Kidney tubule cell (primary cell): ENCODE measurements at regions not wholly inside any gene's neighbourhood (a gene's known extent, or its start where the extent isn't known, plus 50 kb on each side); places are given as distances from the start of the nearest gene placed in this dataset.

ENCODE experiments used
- DNase-seq: peaks from one replicate; pipeline ENCODE4 v3.0.0-alpha.2; 2018; ENCODE audit warnings: low spot score

- no peak for DNase-seq
Observed at GRCh38 chr5:158482125-158482524, 617.6 kb downstream of the EBF1 start.

GRCh38 chr5:158478139-158478538, 619.2 kb upstream of the CLINT1 start:
- DNase-seq = no peak

- DNase-seq = no peak
Observed at GRCh38 chr5:158477214-158477613, 618.3 kb upstream of the CLINT1 start.

GRCh38 chr5:158473016-158473635, 614.2 kb upstream of the CLINT1 start:
- DNase-seq = no peak

GRCh38 chr5:158471535-158471924, 612.6 kb upstream of the CLINT1 start:
- no peak for DNase-seq

GRCh38 chr5:158470764-158471534, 612.0 kb upstream of the CLINT1 start:
- no peak for DNase-seq

GRCh38 chr5:158468444-158468843, 609.5 kb upstream of the CLINT1 start:
- peak; percentile 59 for DNase-seq

- no peak for DNase-seq
Observed at GRCh38 chr5:158466191-158466590, 607.2 kb upstream of the CLINT1 start.

- no peak for DNase-seq
Observed at GRCh38 chr5:158465086-158465972, 606.4 kb upstream of the CLINT1 start.

- DNase-seq = no peak
Observed at GRCh38 chr5:158464383-158464782, 605.4 kb upstream of the CLINT1 start.

- DNase-seq = no peak
Observed at GRCh38 chr5:158463938-158464337, 605.0 kb upstream of the CLINT1 start.

GRCh38 chr5:158463188-158463587, 604.2 kb upstream of the CLINT1 start:
- peak; percentile 50 for DNase-seq

GRCh38 chr5:158462349-158463114, 603.6 kb upstream of the CLINT1 start:
- no peak for DNase-seq

GRCh38 chr5:158461240-158461854, 602.4 kb upstream of the CLINT1 start:
- no peak for DNase-seq

- DNase-seq = no peak
Observed at GRCh38 chr5:158458086-158458485, 599.1 kb upstream of the CLINT1 start.

- peak; percentile 90 for DNase-seq
Observed at GRCh38 chr5:158456756-158457155, 597.8 kb upstream of the CLINT1 start.

- no peak for DNase-seq
Observed at GRCh38 chr5:158456241-158456640, 597.3 kb upstream of the CLINT1 start.

- no peak for DNase-seq
Observed at GRCh38 chr5:158451993-158452672, 593.2 kb upstream of the CLINT1 start.

- peak; percentile 81 for DNase-seq
Observed at GRCh38 chr5:158451203-158451992, 592.5 kb upstream of the CLINT1 start.

GRCh38 chr5:158450751-158451171, 591.8 kb upstream of the CLINT1 start:
- peak; percentile 21 for DNase-seq
